Panc1 (cell line): ENCODE measurements at regions not wholly inside any gene's neighbourhood (a gene's known extent, or its start where the extent isn't known, plus 50 kb on each side); places are given as distances from the start of the nearest gene placed in this dataset.

Source experiments
- ATAC-seq: fragments of 200-7000 bp; cut with Tn5 transposase; 2 replicates; pipeline ENCODE4 v1.9.1; 2020; ENCODE audit warnings: mild to moderate bottlenecking, moderate library complexity
- BruUV-seq: library from RNA; stranded (reverse); fragments of 400-500 nt; replicated peaks from 2 replicates; lab custom pipeline; 2021; lab: Mats Ljungman, UMichigan
- CTCF ChIA-PET: fragments of 300-600 bp; sonication (Branson Sonifier 250); formaldehyde crosslinking; loops from one replicate; lab custom pipeline; 2022; ENCODE audit warnings: antibody characterized with exemption; lab: Charles Lee
- POLR2A ChIA-PET: fragments of 300-600 bp; sonication (Branson Sonifier 250); formaldehyde crosslinking; loops from one replicate; lab custom pipeline; 2022; ENCODE audit warnings: antibody characterized with exemption; lab: Charles Lee
- DNase-seq: peaks from one replicate; pipeline ENCODE4 v3.0.0-alpha.2; 2010; ENCODE audit warnings: low read depth, low spot score
- H3K27ac ChIP-seq: 2 replicates; pipeline ENCODE4 v1.5.1; 2011; ENCODE audit warnings: mild to moderate bottlenecking, low read length, inconsistent platforms
- H3K27me3 ChIP-seq: fragments of 200-500 bp; sonication (Bioruptor generic); 2 replicates; pipeline ENCODE4 v1.6.0; 2014; ENCODE audit warnings: low read length, inconsistent platforms; ENCODE audit not compliant: control insufficient read depth, insufficient read depth
- H3K36me3 ChIP-seq: fragments of 200-500 bp; sonication (Bioruptor generic); 2 replicates; pipeline ENCODE4 v1.5.1; 2014; ENCODE audit warnings: inconsistent platforms, mild to moderate bottlenecking, low read length, moderate library complexity; ENCODE audit not compliant: control insufficient read depth, insufficient read depth
- H3K4me1 ChIP-seq: 2 replicates; pipeline ENCODE4 v1.5.1; 2011; ENCODE audit warnings: inconsistent platforms, mild to moderate bottlenecking, low read length, moderate library complexity; ENCODE audit not compliant: control insufficient read depth, insufficient read depth
- H3K4me3 ChIP-seq, 2 experiments: 2 replicates each; pipeline ENCODE4 v1.5.1; 2011 to 2012; ENCODE audit warnings: low read depth in 2 of 2, low read length in 2 of 2, mild to moderate bottlenecking in 2 of 2, inconsistent platforms in 1 of 2, moderate library complexity in 1 of 2
- H3K9me3 ChIP-seq: fragments of 200-500 bp; sonication (Bioruptor generic); 2 replicates; pipeline ENCODE4 v1.5.1; 2014; ENCODE audit warnings: low read depth, mild to moderate bottlenecking, inconsistent platforms, low read length, moderate library complexity; ENCODE audit not compliant: control insufficient read depth, insufficient read depth
- CTCF ChIP-seq: fragments of 450-650 bp; IDR thresholded peaks from 2 replicates; pipeline ENCODE4 v1.5.1; 2017; ENCODE audit warnings: mild to moderate bottlenecking
- POLR2AphosphoS5 ChIP-seq: IDR thresholded peaks from 2 replicates; pipeline ENCODE4 v1.6.1; 2012; ENCODE audit warnings: mild to moderate bottlenecking, low read depth, low read length, moderate library complexity
- REST ChIP-seq, 2 experiments: IDR thresholded peaks; 2 replicates each; pipeline ENCODE4 v1.6.1; 2011 to 2012; ENCODE audit warnings: low read depth in 2 of 2, control low read depth in 1 of 2, low read length in 1 of 2, mild to moderate bottlenecking in 1 of 2, moderate library complexity in 1 of 2; ENCODE audit not compliant: insufficient read depth in 1 of 2
- SIN3A ChIP-seq: IDR thresholded peaks from 2 replicates; pipeline ENCODE4 v1.6.1; 2012; ENCODE audit warnings: low read depth, mild to moderate bottlenecking, low read length, moderate library complexity, borderline replicate concordance; ENCODE audit not compliant: insufficient read depth
- TCF7L2 ChIP-seq: IDR thresholded peaks from 2 replicates; pipeline ENCODE4 v1.6.1; 2011; ENCODE audit warnings: mild to moderate bottlenecking, low read depth, low read length, inconsistent platforms
- in situ Hi-C: cut with HindIII; loops from 2 replicates; pipeline ENCODE4 v1.10.0; 2016; ENCODE audit warnings: low sequenced_read_pairs, low pct_unique_long_range_greater_than_20kb
- intact Hi-C: fragments of 100-400 bp; cut with micrococcal nuclease; formaldehyde crosslinking; loops from one replicate; pipeline ENCODE4 v1.10.0; 2022; ENCODE audit not compliant: unreplicated experiment

GRCh38 chr9:106456581-106456980 lies 406.4 kb upstream of the ZNF462 start:
- no TSS peak for BruUV-seq

GRCh38 chr9:106467113-106467864 lies 395.7 kb upstream of the ZNF462 start:
- Histone ChIP-seq H3K27me3 (no peaks in the 10 kb centered on the region), H3K4me3 (no peak overlapping the region), H3K36me3 (no peaks in the 10 kb centered on the region), H3K9me3 (no peaks in the 10 kb centered on the region), H3K27ac (no peak overlapping the region), H3K4me1 (no peaks in the 10 kb centered on the region)
- in situ Hi-C loops (no loop called here), intact Hi-C loops (no loop called here)
- POLR2A ChIA-PET, result no interaction called here
- CTCF ChIA-PET, result no interaction called here
- DNase-seq (no peak), ATAC-seq (no peak)
- TF ChIP-seq CTCF (no peak), SIN3A (no peak), TCF7L2 (no peak), POLR2AphosphoS5 (no peak), REST (IDR thresholded peaks at IDR 0.05; ENCODE audit: insufficient read depth in 1 of 2, low read depth in 2 of 2, low read length in 1 of 2) (no peak)
- no TSS peak for BruUV-seq

More at GRCh38 chr9:106456581-106456980, 406.4 kb upstream of the ZNF462 start:
- H3K36me3 ChIP-seq, result no peaks in the 10 kb centered on the region
- intact Hi-C loops (no loop called here), in situ Hi-C loops (no loop called here)
- H3K9me3 ChIP-seq, result no peaks in the 10 kb centered on the region
- ATAC-seq, result no peak
- H3K4me3 ChIP-seq, result no peak overlapping the region
- no peak for DNase-seq
- no peaks in the 10 kb centered on the region for H3K4me1 ChIP-seq
- CTCF ChIA-PET, result no interaction called here
- POLR2A ChIA-PET, result no interaction called here
- H3K27ac ChIP-seq, result no peak overlapping the region
- H3K27me3 ChIP-seq, result no peaks in the 10 kb centered on the region
- TF ChIP-seq CTCF, result no peak
- TF ChIP-seq POLR2AphosphoS5, result no peak
